Left hindlimb (tissue), 1 donor: ENCODE measurements at regions not wholly inside any gene's neighbourhood (a gene's known extent, or its start where the extent isn't known, plus 50 kb on each side); places are given as distances from the start of the nearest gene placed in this dataset.

Experiments
- DNase-seq: peaks from one replicate; pipeline ENCODE4 v3.0.0-alpha.2; 2018

DNA sequence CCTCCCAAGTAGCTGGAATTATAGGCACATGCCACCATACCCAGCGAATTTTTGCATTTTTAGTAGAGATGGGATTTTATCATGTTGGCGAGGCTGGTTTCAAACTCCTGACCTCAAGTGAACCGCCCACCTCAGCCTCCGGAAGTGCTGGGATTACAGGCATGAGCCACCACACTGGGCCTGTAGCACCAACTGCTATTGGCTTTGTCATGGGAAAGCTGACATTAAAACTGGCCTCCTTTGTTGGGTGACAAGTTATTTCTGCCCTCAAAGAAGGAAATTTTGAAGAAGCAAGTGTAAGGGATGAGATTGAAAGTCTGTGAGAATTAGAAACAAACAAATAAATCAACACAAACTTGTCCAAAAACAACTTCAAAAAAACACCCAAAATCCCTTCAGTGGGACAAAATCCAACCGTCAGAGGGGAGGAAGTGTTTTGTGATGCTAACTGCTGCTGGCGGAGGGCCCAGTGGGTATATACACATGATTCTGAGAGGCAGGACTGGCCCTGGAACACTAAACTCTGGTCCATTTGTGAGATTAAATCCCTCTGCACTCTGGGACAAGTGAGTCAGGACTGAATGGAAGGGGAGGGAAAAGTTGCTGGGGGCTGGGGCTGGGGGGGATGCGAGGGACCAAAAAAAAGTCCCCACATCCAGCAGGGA lies 87.5 kb upstream of the NAA20 start:
- no peak for DNase-seq

DNA sequence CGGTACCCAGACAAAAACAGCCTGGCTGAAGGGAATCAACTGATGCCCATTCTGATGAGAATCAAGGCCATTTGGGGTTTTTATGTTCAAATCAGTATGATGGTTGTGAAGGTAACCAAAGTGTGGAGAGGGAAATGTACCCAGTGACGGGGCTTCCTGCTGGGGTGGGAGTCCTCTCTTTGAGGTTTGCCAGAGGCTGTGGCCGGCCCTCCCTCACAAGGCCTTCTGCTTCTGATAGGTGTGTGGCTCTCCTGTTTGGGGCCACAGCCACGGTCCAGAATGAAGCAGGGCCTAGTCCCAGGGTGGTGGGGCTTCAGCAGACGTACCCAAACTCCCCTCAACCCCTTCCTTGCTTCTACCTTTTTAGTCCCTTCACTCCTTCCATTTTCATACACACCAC lies 86.7 kb upstream of the NAA20 start:
- no peak for DNase-seq

DNA sequence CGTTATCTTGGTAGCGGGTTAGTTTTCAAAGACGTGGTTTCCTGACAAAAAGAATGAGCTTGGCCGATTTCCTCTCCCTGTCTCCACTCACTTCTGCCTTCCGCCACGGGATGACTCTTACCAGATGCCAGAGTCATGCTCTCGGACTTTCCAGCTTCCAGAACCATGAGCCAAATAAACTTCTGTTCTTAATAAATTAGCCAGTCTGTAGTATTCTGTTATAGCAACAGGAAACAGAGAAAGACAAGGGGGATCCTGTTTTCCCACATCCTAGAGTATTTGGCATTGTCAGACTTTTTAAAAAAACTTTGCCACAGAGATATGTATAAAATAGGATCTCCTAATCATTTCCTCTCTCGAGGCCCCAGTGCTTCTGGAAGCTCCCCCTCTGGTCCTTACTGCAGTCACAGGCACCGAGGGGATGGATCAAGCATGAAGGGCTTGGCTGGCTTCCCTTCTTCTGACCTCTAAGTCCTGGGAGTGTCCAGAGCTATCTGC lies 84.9 kb upstream of the NAA20 start:
- peak; percentile 52 for DNase-seq

DNA sequence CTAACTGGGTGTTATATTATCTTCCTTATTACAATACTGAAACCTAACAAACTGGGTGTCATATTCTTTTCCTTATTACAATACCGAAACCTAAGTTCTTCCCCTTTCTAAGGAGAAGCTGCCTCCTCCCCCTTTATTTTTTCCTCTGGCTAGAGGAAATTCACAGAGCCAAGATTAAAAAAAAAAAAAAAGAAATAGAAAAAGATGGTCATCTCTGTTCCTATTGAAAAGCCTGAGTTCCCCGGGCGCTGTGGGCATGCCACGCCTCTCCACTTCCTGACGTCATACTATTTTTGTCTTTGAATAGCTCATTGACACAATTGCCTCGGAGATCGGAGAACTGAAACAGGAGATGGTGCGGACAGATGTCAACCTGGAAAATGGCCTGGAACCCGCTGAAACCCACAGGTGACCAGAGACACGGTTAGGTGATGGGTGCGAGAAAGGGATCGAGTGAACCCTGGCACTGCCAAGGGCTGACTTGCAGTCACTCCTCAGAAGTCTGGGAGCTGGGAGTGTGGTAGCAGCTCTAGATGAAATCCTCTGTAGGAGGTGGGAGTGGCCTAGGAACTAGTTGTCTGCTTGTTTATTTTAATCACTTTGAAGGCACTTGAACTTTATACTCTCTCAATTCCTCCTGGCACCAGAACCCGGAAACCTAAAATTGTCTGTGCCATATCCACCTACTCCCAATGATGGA lies 82.2 kb upstream of the NAA20 start:
- DNase-seq = no peak

DNA sequence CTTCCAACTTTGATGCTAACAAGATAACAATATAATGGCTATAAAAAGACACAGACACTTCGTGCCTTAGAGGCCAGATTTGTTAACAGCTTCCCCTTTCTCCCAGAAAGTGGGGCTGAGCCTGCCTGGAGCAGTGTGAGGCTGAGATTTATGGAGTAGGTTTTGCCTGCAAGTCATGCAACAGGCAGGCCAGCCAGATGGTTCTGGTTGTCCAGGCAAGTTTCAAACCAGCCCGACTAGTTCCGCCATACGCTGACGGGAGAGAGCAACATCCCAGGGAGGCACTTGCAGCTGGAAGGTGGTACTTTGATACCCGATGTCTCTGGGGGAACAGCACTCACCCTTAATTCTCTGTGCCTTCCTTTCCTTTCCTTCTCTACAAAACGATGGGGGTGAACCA lies 81.3 kb upstream of the NAA20 start:
- DNase-seq = no peak

DNA sequence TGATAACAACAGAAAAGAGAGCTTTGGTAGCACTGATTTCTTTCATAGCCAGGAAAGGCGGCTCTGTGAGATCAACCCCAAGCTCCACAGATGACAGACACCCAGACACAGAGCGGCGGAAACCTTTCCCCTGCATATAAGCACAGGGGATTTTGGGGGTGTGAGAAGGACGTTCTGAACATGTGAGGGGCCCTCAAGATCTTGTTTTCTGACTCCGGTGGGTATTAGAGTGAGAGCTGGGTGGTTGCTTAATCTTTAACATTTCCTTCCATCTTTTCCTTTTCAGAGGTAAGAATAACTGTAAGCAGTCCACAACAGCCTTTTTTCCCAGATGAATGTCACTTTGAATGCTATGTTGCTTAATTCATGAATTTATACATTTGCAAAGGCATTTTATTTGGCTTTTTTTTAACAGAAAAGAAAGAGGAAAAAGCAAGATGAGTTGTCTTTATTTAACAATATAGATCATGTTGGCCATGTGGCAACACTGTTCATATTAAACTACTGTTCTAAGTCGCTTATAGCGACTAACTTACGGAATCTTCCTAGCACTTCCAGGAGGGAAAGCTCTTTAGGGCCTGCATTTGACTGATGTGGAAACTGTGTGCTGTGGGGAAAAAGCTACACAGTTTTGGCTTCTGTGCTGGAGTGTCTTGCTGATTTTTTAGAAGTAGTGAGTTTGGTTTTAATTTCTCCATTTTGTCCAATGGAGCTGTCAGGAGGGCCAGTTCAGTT lies 80.5 kb upstream of the NAA20 start:
- no peak for DNase-seq

DNA sequence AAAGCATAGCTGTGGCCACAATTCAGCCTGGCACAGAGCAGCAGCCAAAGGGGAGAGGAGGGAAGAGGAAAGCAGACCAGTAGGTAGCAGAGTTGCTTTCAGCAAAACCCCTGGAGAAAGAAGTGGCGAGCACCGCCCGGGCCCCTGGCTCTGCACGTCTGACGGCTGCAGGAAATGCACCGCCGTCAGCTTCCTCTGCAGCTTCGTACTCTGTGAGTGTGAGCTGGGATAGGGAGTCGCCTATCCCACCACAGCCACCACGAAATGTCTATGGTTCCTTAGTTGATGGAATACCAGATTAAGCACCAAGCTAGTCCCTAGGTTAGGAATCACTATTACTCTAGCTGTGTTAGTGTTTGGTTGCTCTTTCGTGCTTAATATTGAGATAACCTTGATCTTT lies 79.9 kb upstream of the NAA20 start:
- DNase-seq = no peak

DNA sequence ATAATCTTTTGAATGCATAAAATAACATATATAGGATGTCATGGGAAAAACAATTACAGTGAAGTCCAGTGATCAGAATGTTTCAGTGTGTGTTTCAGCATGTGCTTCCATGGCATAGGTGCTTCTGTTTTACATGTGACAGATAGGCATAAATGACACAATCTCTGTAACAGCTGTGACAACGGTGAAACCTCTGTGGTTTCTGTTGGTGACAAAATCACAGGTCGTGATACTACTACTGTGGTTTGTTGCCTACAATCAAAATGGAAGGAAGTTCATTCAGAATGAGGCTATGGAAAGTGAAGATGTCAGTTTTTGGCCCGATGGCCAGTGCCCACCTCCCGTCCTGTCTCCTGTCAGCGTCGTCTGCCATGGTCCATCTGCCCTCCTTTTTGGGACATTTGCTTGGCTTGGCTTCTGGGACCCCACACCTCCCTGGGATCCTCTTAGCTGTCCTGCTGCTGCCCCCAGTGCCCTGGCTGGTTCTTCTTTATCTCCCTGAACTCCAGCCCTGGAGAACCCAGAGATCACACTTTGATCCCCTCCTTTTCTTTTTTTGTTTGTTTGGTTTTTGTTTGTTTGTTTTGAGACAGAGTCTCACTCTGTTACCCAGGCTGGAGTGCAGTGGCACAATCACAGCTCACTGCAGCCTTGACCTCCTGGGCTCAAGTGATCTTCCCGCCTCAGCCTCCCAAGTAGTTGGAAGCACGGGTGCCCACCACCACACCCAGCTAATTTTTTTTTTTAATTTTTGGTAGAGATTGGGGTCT lies 79.3 kb upstream of the NAA20 start:
- DNase-seq = no peak

DNA sequence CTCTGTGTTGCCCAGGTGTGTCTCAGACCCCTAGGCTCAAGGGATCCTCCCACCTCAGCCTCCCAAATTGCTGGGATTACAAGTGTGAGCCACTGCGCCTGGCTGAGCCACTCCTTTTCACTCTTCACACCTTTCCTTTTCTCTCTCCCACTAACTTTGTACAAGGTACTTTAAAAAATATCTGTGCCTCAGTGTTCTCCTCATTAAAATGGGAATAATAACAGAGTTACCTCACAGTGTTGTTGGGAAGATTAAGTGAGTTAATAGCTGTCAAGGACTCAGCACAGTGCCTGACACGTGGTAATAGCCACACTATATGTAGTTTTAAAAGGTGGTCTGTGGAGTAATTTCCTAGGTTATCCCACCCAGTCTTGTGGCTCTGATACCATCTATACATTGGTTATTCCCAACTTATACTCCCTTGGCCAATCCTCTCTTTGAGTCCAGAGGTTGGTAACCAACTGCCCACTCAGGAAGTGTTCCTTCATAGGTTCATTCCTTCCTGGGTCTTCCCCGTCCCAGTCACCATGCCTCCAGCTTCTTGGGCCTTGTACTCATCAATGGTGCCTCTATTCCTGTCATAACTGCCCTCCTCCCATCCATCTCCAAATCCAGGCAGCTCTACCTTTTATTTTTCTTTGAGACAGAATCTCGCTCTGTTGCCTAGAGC lies 78.6 kb upstream of the NAA20 start:
- DNase-seq = no peak

DNA sequence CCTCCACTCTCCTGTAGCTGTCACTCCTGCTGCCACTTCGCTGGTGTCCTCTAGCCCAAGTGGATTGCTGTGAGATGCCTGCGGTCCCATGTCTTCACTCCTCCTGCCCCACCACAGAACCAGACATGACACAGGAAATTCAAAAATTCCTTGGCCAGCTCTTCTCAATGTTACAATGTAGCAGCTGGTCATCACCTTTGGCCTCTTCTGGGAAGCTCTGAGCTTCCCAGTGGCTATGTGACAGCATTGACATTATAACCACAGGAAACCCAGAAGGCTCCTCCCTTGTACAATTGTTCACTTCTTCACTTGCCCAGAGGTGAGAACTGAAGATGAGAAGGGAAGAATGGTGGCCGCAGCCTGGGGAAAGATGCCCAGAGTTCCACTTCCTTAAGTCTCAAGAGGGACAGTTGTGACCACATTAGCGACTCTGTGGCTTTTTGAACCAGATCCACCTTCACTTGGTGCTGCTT lies 76.1 kb upstream of the NAA20 start:
- no peak for DNase-seq

DNA sequence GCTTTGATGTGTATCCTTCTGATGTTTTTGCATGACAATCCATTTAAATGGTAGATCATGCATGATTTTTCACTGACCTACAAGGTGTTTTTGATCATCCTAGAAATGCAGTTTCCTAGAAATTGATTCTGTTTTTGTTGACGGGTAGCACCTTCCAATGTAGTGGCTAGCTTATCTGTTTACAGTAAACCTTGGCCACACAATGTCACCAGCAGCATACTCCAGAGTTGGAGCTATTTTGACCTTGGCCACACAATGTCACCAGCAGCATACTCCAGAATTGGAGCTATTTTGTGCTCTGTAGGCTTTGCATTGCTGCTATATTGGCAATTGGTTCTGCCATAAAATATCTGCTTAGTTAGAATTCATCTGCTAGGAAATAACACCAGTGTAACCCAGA lies 74.6 kb upstream of the NAA20 start:
- no peak for DNase-seq

DNA sequence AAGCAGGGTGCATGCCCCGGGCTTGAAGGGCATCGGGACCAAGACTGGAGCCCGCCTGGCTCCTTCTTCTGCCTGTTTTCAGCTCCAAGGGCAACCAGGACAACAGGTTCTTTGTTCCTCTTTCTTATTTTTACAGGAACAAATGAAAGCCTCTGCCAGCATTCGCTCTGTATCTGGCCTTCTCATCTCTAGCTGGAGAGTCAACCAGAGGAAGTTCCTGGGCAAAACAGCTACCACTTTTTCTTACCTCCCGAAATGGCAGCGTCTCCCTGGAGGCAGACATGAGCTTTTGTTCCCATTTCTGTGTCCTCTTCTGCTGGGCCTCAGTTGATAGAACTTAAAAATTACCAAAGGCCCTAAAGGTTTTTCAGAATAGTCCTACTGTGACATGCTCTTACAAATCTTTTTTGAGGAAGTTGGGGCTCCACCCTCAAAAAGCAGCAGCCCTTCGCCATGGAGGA lies 74.1 kb upstream of the NAA20 start:
- no peak for DNase-seq

DNA sequence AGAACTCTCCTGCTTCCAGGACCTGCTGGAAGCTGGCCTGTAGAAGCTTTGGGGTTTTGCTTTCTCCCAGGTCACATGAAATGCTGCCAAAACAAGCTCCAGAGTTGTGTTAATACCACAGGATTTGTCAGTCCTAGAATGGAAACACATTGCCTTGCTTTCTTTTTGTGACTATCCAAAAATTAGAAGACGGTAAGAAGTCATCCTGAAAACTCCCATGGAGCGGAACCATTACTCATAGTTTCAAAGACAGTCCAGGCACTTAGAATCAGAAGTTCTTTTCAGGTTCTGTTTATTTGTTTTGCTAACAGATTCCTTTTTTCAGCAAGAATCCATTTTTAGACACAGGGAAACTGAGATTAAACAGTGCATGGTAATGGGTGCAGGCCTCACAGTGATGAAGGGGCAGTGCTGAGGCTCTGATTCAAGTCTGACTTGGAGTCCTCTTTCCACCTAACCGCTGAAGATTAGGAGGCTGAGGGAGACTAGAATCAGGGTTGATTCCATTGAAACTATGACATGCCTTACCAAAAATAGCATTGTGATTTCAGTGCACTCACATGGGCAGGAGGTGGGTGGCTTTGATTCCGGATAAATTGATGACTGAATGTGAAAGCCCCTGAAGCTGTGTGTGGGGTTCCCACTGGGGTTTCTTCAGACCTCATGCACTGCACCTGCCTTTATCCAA lies 72.2 kb upstream of the NAA20 start:
- DNase-seq = no peak

DNA sequence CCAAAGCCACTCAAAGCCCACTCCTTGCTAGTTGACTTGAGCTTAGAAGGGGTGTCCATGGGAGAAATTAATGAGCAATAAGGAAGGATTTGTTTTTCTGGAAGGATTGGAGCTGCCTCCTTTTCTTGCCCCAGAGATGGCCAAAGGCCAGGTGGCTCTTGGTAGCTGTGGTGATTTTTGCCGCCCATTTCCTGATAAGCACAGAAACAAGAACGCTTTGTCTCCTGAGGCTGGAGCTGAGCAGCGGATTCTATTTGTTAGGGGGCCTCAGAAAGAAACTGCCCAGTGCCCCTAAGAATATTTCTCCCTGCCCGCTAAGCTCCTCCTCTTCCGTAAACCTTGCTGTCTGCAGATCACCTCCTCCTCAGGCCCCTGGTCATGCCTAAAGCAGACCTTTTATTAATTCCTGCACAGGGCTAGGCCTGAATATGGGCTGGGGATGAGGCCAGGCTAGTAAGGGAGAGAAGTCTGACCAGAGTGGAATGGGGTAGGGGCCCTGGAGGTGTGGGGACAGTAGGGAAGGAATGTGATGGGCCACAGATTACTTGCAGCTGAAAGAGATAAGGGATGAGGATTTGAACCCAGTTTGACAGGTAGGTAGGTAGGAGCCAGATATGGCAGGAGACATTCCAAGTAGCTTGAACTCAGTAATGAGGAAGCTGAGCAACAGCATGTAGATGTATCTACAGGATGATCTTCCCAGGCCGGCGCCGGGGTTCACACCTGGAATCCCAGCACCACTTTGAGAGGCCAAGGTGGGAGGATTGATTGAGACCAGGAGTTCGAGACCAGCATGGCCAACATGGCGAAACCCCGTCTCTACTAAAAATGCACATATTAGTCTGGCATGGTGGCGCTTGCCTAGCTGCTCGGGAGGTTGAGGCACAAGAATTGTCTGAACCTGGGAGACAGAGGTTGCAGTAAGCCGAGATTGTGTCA lies 71.2 kb upstream of the NAA20 start:
- no peak for DNase-seq

DNA sequence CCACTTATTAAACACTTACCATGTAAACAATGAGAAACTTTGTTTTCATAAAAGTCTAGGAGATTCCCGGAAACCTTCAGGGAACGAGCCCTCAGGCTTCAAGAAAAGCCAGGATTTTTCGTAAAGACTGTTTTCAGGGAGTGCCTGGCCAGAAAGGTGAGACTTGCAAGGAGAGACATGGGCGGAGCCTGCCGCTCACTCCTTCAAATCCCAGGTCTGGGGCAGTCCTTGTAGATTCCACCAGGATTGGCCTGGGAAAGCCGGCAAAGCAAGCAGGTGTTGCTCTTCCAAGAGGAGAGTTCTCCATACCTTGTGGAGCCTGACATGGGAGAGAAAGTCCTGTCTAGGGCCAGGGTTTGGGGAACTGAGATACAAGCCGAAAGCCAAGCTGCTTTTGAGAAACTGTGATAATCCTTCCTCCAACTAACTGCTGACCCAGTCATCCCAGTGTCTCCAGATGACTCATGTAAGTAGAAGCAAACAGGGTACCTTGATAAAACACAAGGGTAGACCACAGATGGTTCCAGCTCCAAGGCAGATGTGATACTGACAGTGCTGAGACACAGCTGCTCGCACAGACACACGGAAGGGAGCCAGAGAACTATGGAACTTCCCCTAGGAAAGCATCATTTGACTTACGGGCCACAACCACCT lies 69.4 kb upstream of the NAA20 start:
- DNase-seq = no peak

DNA sequence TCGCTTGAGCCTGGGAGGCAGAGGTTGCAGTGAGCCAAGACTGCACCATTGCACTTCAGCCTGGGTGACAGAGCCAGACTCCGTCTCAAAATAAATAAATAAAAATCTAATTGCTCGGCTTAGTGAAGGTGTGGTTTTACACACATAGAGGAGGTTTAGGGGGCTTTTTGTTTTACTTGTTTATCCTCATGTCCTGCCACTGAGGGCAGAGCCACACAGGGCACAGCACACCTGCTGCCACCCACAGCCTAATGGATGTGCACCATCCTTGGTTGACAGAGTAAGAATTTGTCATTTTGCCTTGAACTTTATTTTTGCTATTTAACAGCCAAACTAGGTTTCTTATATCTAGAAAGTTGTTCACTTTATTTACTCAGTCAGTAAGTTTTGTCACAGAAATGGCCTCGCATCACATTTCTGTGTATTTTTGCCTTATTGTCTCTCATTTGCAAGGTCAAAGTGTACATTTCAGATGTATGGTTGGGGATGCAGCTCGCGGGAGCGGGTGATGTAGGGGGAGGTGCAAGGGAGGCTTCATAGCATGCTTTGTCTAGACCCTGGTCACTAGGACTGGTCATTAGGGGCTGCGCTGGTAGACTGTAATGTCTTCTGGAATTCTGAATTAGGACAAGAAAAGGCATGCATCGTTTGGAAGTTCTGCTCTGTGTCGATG lies 67.8 kb upstream of the NAA20 start:
- no peak for DNase-seq

DNA sequence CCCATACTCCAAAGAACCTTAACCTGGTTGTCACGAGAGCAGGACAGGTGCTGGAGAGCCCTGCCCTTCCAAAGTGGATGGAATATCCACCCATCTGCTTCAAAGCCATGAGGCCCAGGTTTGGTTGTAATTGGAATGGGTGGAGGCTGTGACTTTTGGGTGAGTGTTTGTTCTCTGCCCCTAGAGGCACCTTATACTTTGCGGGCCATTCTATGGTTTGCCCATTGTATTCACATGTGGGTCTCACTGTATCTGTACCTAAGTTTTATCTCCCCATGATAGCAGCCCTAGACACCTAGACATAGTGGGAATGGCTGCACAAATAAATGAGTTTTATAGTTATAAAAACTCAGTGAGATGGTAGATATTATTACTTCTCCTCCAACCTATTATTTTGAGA lies 67.1 kb upstream of the NAA20 start:
- DNase-seq = no peak

DNA sequence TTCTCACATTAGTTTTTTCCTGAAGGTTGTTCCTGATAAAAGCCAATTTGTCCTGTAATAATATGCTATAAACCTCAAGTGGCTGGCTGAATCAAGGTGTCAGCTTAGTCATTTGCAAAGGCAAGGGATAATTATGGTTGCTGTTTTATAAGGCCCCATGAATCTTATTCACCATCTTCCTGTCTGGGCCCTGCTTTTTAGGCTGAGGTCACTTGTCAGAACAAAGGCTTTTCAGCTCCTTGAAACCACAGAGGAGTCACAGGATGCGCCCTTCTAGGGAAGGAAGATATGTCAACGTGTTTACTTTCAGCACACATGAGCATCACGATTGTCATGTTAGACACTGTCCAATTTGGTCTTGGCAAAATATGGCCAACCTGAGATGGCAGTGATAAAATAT lies 64.8 kb upstream of the NAA20 start:
- no peak for DNase-seq

DNA sequence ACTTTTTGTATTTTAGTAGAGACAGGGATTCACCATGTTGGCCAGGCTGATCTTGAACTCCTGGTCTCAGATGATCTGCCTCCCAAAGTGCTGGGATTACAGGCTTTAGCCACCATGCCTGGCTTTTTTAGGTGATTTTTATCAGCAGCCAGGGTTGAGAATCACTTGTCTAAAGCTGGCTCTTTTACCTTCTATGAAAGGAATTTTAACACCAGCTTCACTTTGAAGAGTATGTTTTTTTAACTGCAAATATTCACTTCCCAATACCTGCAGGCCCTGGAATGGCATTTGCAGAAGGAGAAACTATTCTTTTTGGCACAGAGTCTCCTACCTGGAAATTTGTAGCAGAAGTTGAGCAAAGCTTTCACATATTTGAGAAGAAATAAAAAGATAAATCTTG lies 63.6 kb upstream of the NAA20 start:
- no peak for DNase-seq

DNA sequence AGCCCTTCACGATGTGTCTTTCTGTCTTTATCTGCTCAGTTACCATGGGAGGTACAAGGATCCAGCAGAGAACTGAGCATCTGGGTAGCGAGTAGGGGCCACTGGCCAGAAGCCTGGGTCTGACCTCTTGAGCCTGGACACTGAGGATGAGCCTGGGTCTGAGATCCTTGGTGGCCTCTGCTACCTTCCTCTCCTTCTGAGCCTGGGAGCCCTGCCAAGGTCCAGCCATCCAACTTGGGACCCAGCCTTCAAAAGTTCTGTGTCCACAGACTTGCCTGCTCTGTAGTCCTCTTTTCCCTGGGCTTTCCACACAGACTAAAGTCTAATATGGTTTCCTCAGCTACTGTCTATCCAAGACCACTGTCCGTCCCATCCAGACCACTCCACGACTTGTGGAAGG lies 60.2 kb upstream of the NAA20 start:
- DNase-seq = no peak
